GM19043 (cell line): ENCODE measurements at regions not wholly inside any gene's neighbourhood (a gene's known extent, or its start where the extent isn't known, plus 50 kb on each side); places are given as distances from the start of the nearest gene placed in this dataset.

Source experiments
- ATAC-seq: cut with Tn5 transposase; IDR thresholded peaks from one replicate; pipeline ENCODE4 v1.9.1; 2021; ENCODE audit warnings: low read depth; ENCODE audit not compliant: unreplicated experiment

GRCh38 chr3:168424059-168424734, 328.5 kb upstream of the GOLIM4 start:
- no peak for ATAC-seq

DNA sequence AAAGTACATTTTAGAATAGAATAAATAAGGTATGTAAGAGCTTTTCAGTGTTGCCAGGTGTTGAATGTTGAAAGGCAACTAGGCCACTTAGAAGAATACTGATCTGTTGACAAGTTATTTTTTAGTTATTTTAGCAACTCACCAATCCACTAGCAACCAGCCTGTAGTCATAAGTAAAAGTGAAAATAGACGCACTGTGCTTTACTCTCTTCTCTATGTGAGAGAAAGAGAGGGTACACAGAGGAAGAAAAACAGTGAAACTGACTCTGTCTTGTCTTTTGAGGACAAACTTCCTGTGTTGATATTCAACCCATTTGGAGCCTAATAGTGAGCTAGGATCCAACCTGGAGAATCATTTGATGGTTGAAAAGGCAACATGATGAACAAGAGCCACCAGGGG, 327.1 kb upstream of the GOLIM4 start:
- ATAC-seq, result no peak

- no peak for ATAC-seq
Observed at GRCh38 chr3:168419091-168419490, 323.4 kb upstream of the GOLIM4 start.

DNA sequence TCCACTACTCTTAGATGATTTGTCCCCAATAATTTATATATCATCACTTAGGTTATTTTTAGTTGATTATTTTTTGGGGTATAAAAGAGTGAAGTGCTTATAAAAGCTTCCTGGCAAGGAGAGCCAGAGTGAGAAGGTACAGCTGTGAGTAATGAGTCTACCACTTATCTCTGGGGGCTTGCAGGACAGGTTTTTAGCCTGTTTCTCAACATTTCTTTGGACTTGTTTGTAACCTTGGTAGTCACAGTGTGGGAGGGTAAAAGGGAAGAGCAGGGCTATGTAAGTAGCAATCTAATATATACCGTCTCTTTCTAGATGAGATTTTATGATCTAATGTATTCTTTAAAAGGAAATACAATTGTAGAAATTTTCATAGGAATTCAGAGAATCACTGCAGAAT, 321.3 kb upstream of the GOLIM4 start:
- ATAC-seq, result no peak

DNA sequence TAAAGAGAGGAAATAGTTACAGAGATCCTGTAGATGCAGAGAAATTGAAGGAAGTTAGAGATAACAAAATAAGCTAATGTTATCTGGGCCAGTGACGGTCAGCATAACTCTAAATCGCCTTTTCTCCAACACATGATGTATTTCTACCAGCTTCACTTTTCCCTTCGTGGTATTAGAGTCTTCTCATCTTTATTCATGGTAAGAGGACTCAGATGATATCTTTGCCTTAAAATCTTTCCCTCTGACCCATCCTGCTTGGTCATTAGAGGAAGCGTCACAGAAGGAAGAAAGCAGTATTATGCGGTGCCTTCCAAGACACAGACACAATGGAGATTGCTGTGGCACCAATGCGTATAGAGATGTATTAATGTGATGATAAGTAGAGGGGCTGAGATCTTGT, 320.7 kb upstream of the GOLIM4 start:
- no peak for ATAC-seq

DNA sequence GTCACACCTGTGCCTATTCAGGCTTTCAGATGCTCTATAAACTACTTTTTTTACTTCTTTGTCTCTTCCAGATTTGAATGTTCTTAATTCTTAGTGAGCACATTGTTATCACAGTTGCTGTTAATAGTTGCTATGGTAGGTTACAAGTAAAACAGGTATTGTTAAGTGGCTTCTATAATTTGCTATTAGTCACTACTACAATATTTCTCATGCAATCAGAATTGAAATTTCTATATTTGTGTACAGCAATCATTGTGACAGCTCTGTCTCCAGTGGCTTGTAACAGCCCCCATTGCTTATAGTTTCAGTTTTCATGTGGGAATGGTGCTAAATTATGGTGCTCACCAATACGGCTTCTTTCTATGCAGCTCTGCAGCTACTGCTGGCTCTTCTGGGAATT, 318.4 kb upstream of the GOLIM4 start:
- ATAC-seq, result no peak

- ATAC-seq, result no peak
Observed at GRCh38 chr3:168407381-168407780, 311.7 kb upstream of the GOLIM4 start.

- ATAC-seq, result no peak
Observed at GRCh38 chr3:168405288-168405687, 309.6 kb upstream of the GOLIM4 start.

DNA sequence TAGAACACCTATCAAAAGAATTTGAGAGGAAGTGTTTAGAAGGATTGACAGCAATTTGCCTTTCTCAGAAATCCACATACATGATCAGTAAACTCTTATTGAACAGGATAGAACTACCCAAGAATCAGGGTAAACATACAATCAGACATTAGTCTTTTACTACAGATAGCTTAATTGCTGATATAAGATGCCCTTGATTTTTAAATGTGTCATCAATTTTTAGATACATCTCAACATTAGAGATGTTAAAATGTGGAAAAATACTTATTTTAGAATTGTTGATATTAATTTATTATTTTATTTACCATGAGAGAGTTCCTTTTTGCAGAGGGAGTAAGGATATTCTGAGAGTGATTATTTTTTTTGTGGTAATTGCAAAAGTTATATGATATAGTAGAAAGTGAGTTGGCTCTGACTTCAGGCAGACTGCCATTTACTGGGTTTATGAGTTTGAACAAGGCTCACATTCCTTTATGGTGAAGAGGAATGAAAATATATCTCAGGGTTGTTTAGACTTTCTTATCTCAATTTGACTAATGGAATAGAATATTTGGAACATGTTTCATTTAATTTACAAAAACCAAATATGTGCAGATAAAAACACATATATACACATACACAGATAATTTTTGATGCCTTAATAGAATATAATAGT, 302.8 kb upstream of the GOLIM4 start:
- ATAC-seq, result no peak

GRCh38 chr3:168396861-168397260, 301.1 kb upstream of the GOLIM4 start:
- ATAC-seq, result no peak

- ATAC-seq, result no peak
Observed at GRCh38 chr3:168395551-168395950, 299.8 kb upstream of the GOLIM4 start.

- ATAC-seq, result no peak
Observed at GRCh38 chr3:168394439-168394838, 298.7 kb upstream of the GOLIM4 start.

DNA sequence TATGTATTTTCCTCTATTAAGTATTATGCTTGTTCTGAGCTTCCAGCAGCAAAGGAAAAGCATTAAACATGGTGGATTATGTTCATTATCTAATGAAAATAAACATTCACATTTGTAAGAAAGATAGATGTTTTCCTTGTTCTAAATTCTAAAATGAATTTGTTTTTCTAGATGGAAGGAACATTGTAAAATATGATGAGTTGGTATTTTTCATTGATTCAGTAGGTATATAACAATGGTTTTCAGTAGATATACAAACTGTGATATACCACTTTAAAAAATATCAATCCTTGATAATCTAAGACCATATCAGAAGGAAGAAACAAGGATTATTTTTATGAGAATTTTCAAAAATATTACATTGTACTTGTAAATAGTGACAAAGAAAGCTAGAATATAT, 290.6 kb upstream of the GOLIM4 start:
- no peak for ATAC-seq

DNA sequence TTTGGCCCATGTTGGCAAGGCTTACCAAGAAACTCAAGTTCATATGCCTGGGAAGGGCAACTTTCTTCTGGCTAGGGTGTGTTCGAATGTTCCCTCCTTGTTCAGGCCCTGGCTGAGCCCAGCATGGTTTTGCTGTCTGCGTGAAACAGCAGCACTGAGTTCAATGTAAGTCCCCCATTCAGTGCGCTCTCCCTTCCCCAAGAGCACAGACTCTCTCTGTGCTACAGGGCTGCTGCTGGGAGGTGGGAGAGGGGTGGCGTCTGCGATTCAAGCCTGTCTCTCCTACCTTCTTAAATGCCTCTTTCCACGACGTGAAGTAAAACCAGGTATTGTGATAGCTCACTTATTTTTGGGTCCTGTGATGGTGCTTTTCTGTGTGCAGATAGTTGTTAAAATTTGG, 289.3 kb upstream of the GOLIM4 start:
- no peak for ATAC-seq

GRCh38 chr3:168383573-168383972, 287.8 kb upstream of the GOLIM4 start:
- ATAC-seq, result no peak

DNA sequence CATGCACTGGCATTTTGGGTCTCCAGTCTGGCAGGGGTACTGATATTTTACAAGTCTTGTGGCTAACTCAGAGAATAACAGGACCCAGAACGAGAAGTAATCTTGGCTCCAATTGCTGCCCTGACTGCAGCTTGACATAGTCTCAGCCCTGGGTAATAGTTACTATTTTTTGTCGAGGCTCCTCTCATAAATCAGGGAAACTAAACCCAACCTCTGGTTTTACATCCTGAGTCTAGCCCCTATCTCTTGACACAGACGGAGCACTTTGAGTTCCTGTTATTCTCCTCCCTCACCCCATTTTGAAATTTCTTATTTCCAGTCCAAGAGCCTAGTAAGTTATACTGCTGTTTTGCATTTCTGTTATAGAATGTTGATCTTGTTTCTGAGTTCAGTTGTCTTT, 276.1 kb upstream of the GOLIM4 start:
- no peak for ATAC-seq

DNA sequence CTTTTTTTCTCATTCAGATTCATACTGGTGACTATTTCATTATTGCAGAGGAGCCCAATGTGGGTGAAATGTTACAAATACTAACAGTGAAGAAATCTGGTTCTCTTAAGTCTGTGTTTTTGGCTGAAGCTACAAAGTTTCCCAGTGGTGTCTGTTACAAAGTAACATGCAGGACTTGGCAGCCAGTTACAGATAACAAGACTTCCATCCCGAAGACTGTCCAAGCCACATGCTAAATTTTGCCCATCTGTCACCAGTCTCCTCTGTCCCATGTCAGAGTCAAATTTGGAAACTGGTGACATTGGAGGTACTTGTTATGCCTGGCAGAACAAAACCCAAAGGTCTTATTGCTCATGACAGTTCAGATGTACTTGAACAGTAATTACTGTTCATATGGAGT, 269.2 kb upstream of the GOLIM4 start:
- ATAC-seq, result no peak

- ATAC-seq, result no peak
Observed at GRCh38 chr3:168362661-168363247, 267.0 kb upstream of the GOLIM4 start.

DNA sequence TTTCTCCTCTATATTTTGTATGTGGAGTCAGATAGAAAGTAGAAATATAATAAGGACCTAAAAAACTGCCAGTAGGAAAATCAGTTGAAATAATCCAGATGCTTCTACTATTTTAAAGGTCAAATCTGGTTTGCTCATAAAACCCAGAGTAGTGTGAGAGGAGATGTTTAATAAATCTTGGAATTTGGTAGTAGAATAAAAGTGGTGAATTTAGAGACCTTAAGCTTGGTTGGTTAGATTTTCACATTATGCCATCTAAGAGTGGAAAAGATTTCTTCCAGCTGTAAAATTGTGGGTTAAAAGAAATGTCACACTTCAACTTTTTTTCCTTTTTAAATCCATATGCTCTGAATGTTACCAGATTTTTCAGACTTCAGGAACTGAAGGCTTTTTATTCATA, 266.4 kb upstream of the GOLIM4 start:
- ATAC-seq, result no peak

DNA sequence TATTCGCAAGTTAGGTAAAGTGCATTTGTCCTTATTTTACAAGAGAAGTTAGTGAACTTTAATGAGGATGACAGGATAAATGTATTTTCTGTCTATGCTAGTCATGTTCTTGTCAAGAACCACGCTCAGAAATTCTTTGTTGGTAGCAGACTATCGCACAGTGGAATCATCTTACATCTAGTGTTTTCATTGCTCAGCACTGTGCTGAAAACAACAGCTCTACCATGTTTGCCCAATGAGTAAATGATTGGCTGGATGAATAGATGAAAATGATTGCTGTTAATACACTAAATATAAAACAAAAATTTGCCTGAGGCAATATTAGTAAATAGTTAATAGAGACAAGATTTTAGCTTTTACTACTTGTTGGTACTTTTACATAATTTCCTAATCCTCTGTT, 265.3 kb upstream of the GOLIM4 start:
- ATAC-seq, result no peak

DNA sequence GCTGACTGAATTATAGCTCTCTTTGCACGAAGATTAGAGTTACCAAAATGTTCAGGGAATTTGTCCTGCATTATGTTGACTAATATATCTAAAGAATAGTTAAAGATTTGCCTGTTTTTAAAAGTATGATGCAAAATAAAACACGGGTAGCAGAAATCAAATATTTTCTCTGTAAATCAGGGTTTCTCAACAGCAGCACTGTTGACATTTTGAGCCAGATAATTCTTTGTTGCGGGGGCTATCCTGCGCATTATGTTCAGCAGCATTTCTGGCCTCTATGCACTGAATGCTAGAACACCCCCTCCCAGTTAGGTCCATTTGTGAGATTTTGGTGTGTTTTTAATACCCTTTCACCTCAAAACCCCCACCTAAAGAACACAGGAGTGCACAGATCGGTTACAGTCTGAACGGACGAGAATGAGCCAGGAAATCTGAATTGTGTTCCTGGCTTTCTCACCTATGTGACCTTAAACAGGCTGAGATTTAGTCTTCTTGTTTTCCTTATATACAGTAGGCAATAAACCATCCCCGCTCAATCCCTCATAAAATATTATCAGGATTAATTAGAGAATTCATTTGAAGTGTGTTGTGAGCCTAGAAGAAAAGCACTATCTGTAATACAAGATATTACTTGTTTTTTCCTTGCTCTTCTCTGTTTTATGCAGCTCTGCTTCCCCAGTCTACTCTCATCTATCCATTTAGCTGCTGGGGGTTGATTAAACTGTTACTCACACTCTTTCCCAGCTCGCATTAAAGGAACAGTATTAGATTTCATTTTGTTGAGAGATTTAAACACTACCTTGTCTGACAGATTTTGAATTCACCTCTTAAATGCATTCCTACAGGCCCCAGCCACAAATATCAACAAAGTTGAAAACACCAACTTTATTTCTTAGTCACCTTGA, 247.5 kb upstream of the GOLIM4 start:
- ATAC-seq, result no peak
